H1 (cell line): ENCODE measurements at regions not wholly inside any gene's neighbourhood (a gene's known extent, or its start where the extent isn't known, plus 50 kb on each side); places are given as distances from the start of the nearest gene placed in this dataset.
"Not testable (repeated sequence)": the region's sequence is repeated elsewhere in the genome, so short reads cannot be mapped to it uniquely, and the experiment has no call there.

Source experiments
- CTCF ChIA-PET: fragments of 300-600 bp; sonication (Branson Sonifier 250); formaldehyde crosslinking; loops from one replicate; lab custom pipeline; 2021; ENCODE audit not compliant: partially characterized antibody; lab: Charles Lee
- POLR2A ChIA-PET: fragments of 300-600 bp; sonication (Branson Sonifier 250); formaldehyde crosslinking; loops from one replicate; lab custom pipeline; 2021; ENCODE audit warnings: inconsistent platforms; ENCODE audit not compliant: partially characterized antibody; lab: Charles Lee
- DNase-seq, 2 experiments: peaks; one replicate each; pipeline versions ENCODE4 v3.0.0 to v3.0.0-alpha.2; 2010 to 2022; ENCODE audit warnings: low spot score in 2 of 2, low read depth in 1 of 2, mixed read lengths in 1 of 2
- FAIRE-seq: peaks from 2 replicates; lab custom pipeline; 2011; peaks lifted over from hg19 to GRCh38; lab: Jason Lieb, UNC
- H2AFZ ChIP-seq: 2 replicates; pipeline ENCODE4 v1.8.1; 2012; ENCODE audit warnings: low read length, inconsistent platforms
- H2AK5ac ChIP-seq: 2 replicates; pipeline ENCODE4 v1.6.1; 2013; ENCODE audit warnings: low read depth, low read length
- H2BK120ac ChIP-seq: replicated peaks from 2 replicates; pipeline ENCODE3; 2013; ENCODE audit warnings: low read depth, low read length, inconsistent platforms
- H2BK12ac ChIP-seq: 2 replicates; pipeline ENCODE4 v1.6.1; 2013; ENCODE audit warnings: low read depth, low read length
- H2BK15ac ChIP-seq: 2 replicates; pipeline ENCODE4 v1.6.1; 2013; ENCODE audit warnings: low read length
- H2BK20ac ChIP-seq: 2 replicates; pipeline ENCODE4 v1.6.1; 2013; ENCODE audit warnings: low read length
- H2BK5ac ChIP-seq: 2 replicates; pipeline ENCODE4 v1.6.1; 2013; ENCODE audit warnings: low read depth, low read length
- H3K14ac ChIP-seq: 2 replicates; pipeline ENCODE4 v1.6.1; 2013; ENCODE audit warnings: inconsistent platforms; ENCODE audit not compliant: insufficient read length
- H3K18ac ChIP-seq: 2 replicates; pipeline ENCODE4 v1.6.1; 2013; ENCODE audit warnings: low read length; ENCODE audit errors: extremely low read depth
- H3K23ac ChIP-seq: 2 replicates; pipeline ENCODE4 v1.6.1; 2013; ENCODE audit warnings: inconsistent platforms; ENCODE audit not compliant: insufficient read length
- H3K23me2 ChIP-seq: 2 replicates; pipeline ENCODE4 v1.6.1; 2013; ENCODE audit warnings: low read depth, low read length
- H3K27ac ChIP-seq: 2 replicates; pipeline ENCODE4 v1.6.1; 2011; ENCODE audit warnings: low read depth, low read length, inconsistent platforms
- H3K27me3 ChIP-seq, 4 experiments: replicated peaks in 1 of 4; 1 replicate in 1 of 4; 2 replicates in 3 of 4; pipeline versions ENCODE4 v1.6.1 to v1.8.1; 2011 to 2013; ENCODE audit warnings: low read length in 3 of 4, mild to moderate bottlenecking in 3 of 4, inconsistent platforms in 2 of 4, mixed read lengths in 2 of 4, moderate library complexity in 1 of 4; ENCODE audit not compliant: control insufficient read depth in 3 of 4, insufficient read depth in 3 of 4; ENCODE audit errors: extremely low read depth in 1 of 4
- H3K36me3 ChIP-seq, 4 experiments: 2 replicates each; pipeline versions ENCODE4 v1.6.1 to v1.8.1; 2011 to 2013; ENCODE audit warnings: mild to moderate bottlenecking in 4 of 4, low read length in 3 of 4, moderate library complexity in 2 of 4, control low read depth in 1 of 4, inconsistent platforms in 1 of 4; ENCODE audit not compliant: insufficient read depth in 4 of 4, control insufficient read depth in 2 of 4
- H3K4ac ChIP-seq: replicated peaks from 2 replicates; pipeline ENCODE3; 2013; ENCODE audit warnings: low read length, low read depth, mixed read lengths, inconsistent platforms; ENCODE audit not compliant: insufficient read length
- H3K4me1 ChIP-seq, 4 experiments: replicated peaks in 1 of 4; 1 replicate in 1 of 4; 2 replicates in 3 of 4; pipeline versions ENCODE4 v1.6.1 to v1.8.1; 2011 to 2013; ENCODE audit warnings: low read length in 3 of 4, inconsistent platforms in 2 of 4, mixed read lengths in 1 of 4; ENCODE audit not compliant: insufficient read depth in 4 of 4, control insufficient read depth in 3 of 4
- H3K4me2 ChIP-seq, 2 experiments: 2 replicates each; pipeline versions ENCODE4 v1.6.1 to v1.8.1; 2011 to 2013; ENCODE audit warnings: low read depth in 2 of 2, low read length in 2 of 2, control low read depth in 1 of 2, inconsistent platforms in 1 of 2, mild to moderate bottlenecking in 1 of 2; ENCODE audit not compliant: insufficient read depth in 1 of 2
- H3K4me3 ChIP-seq, 4 experiments: fragments of 200-600, 300-600 bp in 1 of 4; sonication (generic), shearing (Covaris generic), sonication (Bioruptor Twin) in 1 of 4; 2 replicates each; pipeline versions ENCODE4 v1.5.1 to v1.8.1; 2011 to 2016; ENCODE audit warnings: low read length in 4 of 4, low read depth in 3 of 4, control low read depth in 2 of 4, inconsistent platforms in 2 of 4, mild to moderate bottlenecking in 2 of 4, mixed read lengths in 1 of 4, moderate library complexity in 1 of 4; ENCODE audit not compliant: insufficient read depth in 2 of 4; ENCODE audit errors: extremely low read depth in 1 of 4
- H3K56ac ChIP-seq: replicated peaks from 2 replicates; pipeline ENCODE3; 2013; ENCODE audit warnings: low read depth, mild to moderate bottlenecking, mixed read lengths, low read length, inconsistent platforms; ENCODE audit not compliant: insufficient read length
- H3K79me1 ChIP-seq: 2 replicates; pipeline ENCODE4 v1.6.1; 2013; ENCODE audit warnings: low read depth, low read length, control low read depth
- H3K79me2 ChIP-seq, 2 experiments: 2 replicates each; pipeline versions ENCODE4 v1.6.1 to v1.8.1; 2012 to 2013; ENCODE audit warnings: low read length in 2 of 2, mild to moderate bottlenecking in 2 of 2, inconsistent platforms in 1 of 2; ENCODE audit not compliant: insufficient read depth in 2 of 2, control insufficient read depth in 1 of 2
- H3K9ac ChIP-seq, 4 experiments: replicated peaks in 1 of 4; 1 replicate in 1 of 4; 2 replicates in 3 of 4; pipeline versions ENCODE4 v1.6.1 to v1.8.1; 2011 to 2013; ENCODE audit warnings: low read depth in 3 of 4, low read length in 3 of 4, control low read depth in 2 of 4, mild to moderate bottlenecking in 2 of 4, moderate library complexity in 2 of 4, inconsistent platforms in 1 of 4; ENCODE audit errors: extremely low read depth in 1 of 4
- H3K9me3 ChIP-seq, 2 experiments: 2 replicates each; pipeline versions ENCODE4 v1.6.1 to v1.8.1; 2012 to 2013; ENCODE audit warnings: mild to moderate bottlenecking in 2 of 2, moderate library complexity in 2 of 2, control low read depth in 1 of 2, inconsistent platforms in 1 of 2, low read depth in 1 of 2, low read length in 1 of 2, mixed read lengths in 1 of 2; ENCODE audit not compliant: insufficient read depth in 2 of 2
- H4K20me1 ChIP-seq, 2 experiments: replicated peaks in 1 of 2; 2 replicates each; pipeline versions ENCODE3 to v1.8.1; 2011 to 2013; ENCODE audit warnings: inconsistent platforms in 2 of 2, low read length in 2 of 2, mild to moderate bottlenecking in 1 of 2; ENCODE audit not compliant: insufficient read depth in 2 of 2, control insufficient read depth in 1 of 2
- H4K5ac ChIP-seq: 2 replicates; pipeline ENCODE4 v1.6.1; 2013; ENCODE audit warnings: low read length, low read depth, mixed read lengths, inconsistent platforms; ENCODE audit not compliant: insufficient read length
- H4K8ac ChIP-seq: 2 replicates; pipeline ENCODE4 v1.8.0; 2013; ENCODE audit warnings: mild to moderate bottlenecking, moderate library complexity, low read length, inconsistent platforms; ENCODE audit not compliant: insufficient read depth; ENCODE audit errors: extremely low read depth
- H4K91ac ChIP-seq: replicated peaks from 2 replicates; pipeline ENCODE3; 2013; ENCODE audit warnings: low read length, mixed read lengths, inconsistent platforms; ENCODE audit not compliant: insufficient read length
- CHD2 ChIP-seq: IDR thresholded peaks from 2 replicates; pipeline ENCODE4 v1.6.1; 2012; ENCODE audit warnings: low read length, improper control_type of control experiment
- RNF2 ChIP-seq: fragments of 200-900, 300-1000 bp; sonication (generic); IDR thresholded peaks from 2 replicates; pipeline ENCODE4 v1.7.1; 2016; ENCODE audit warnings: borderline replicate concordance, low read depth, mild to moderate bottlenecking, antibody characterized with exemption, low read length; ENCODE audit not compliant: poor library complexity, severe bottlenecking; ENCODE audit errors: missing control alignments
- WGBS, 2 experiments: shearing (Covaris generic) in 1 of 2; methylation state at CpG; one replicate each; pipeline versions ENCODE4 v1.1.6 to v1.1.7; 2013 to 2015; ENCODE audit warnings: low lambda C conversion rate in 2 of 2, mixed read lengths in 2 of 2, inconsistent platforms in 1 of 2, low coverage in 1 of 2, missing lambda C conversion rate in 1 of 2; ENCODE audit not compliant: insufficient replicate concordance in 2 of 2, insufficient coverage in 1 of 2, insufficient read length in 1 of 2; ENCODE audit errors: extremely low coverage in 1 of 2, missing lambda C conversion rate in 1 of 2; 5-methylcytosine and 5-hydroxymethylcytosine counted together

DNA sequence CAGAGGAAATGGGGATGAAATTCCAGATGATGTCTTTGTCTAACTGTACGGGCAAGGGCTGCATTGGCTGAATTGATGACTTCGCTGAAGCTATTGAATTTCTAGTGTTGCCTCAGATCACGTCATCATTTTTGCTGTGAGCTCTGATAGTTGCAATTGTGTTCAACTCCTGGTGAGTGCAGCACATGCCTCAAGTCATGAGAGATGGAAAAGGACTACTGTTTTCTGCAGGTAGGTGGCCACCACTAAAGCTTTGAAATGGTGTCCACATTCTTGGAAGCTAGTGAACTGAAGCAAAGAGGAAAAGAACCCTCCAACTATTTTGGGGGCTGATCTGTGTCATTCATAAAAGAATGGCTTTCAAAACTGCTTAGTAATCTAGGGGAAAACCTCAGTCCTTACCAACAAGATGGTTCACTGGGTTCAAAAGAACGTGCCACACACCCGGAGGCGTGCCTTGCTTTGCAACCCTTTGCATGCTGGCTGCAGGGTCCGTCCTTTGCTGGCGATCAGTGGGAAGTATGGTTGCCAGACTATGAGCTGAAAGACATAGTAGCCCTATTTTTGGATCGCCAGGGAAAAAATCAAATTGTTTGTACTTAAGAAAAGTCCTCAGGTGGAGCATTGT is 88.1 kb upstream of the STOX2 start (continued):
- TF ChIP-seq RNF2 (no peak), CHD2 (no peak)
- TF ChIP-seq, all 59 proteins: peak for 0

DNA sequence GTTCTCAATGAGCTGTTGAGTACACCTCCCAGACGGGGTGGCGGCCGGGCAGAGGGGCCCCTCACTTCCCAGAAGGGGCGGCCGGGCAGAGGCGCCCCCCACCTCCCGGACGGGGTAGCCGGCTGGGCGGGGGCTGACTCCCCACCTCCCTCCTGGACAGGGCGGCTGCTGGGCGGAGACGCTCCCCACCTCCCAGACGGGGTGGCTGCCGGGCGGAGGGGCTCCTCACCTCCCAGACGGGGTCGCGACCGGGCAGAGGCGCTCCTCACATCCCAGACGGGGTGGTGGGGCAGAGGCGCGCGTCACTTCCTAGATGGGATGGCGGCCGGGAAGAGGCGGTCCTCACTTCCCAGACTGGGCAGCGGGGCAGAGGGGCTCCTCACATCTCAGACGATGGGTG is 86.5 kb upstream of the STOX2 start:
- H3K4me3 ChIP-seq, H3K36me3 ChIP-seq, H2BK5ac ChIP-seq, H3K27me3 ChIP-seq, H3K18ac ChIP-seq, H4K5ac ChIP-seq, H3K4me2 ChIP-seq, H3K79me2 ChIP-seq, FAIRE-seq, H3K79me1 ChIP-seq, H4K91ac ChIP-seq, H3K27ac ChIP-seq, H3K4ac ChIP-seq, H2BK12ac ChIP-seq, H2BK120ac ChIP-seq, POLR2A ChIA-PET, H3K56ac ChIP-seq, H3K4me1 ChIP-seq, H2AFZ ChIP-seq, CTCF ChIA-PET, H3K23me2 ChIP-seq, H2AK5ac ChIP-seq, DNase-seq, H4K20me1 ChIP-seq, H2BK15ac ChIP-seq, H4K8ac ChIP-seq, H2BK20ac ChIP-seq, H3K23ac ChIP-seq, H3K14ac ChIP-seq, H3K9ac ChIP-seq: not testable (repeated sequence)
- peaks cover 6 to 15% of the 10 kb centered on the region in 2 experiments; a peak in 3 of 4 replicates for H3K9me3 ChIP-seq
- 84% methylated on average over 6 of the region's 30 CpGs; no CpG with 5 or more reads in 1 of the 2 experiments for WGBS, 2 experiments
